ENCODE measurements at regions not wholly inside any gene's neighbourhood (a gene's known extent, or its start where the extent isn't known, plus 50 kb on each side); places are given as distances from the start of the nearest gene placed in this dataset.

GRCh38 chr11:115808351-115808940, 304.2 kb upstream of the CADM1 start:
- Histone ChIP-seq H3K27me3 (ENCODE audit: control insufficient read depth, insufficient read depth, low read length, poor library complexity, severe bottlenecking) (peaks cover 4% of the 10 kb centered on the region), H3K27ac (ENCODE audit: low read depth, low read length) (no peak overlapping the region), H3K9ac (ENCODE audit: extremely low read depth, low read length, poor library complexity, severe bottlenecking) (no peak overlapping the region), H3K36me3 (ENCODE audit: control insufficient read depth, insufficient read depth, low read length) (no peaks in the 10 kb centered on the region), H3K4me1 (ENCODE audit: control insufficient read depth, insufficient read depth, low read length) (no peaks in the 10 kb centered on the region), H3K9me3 (ENCODE audit: control insufficient read depth, low read length) (peaks cover 27% of the 10 kb centered on the region), H3K4me3 (ENCODE audit: low read length) (no peak overlapping the region)
- Mint-ChIP-seq H3K27ac (no peak overlapping the region), H3K4me3 (no peak overlapping the region), H3K36me3 (ENCODE audit: low read depth) (no peaks in the 10 kb centered on the region), H3K4me1 (no peaks in the 10 kb centered on the region), H3K9me3 (peaks cover 31% of the 10 kb centered on the region), H3K27me3 (ENCODE audit: insufficient read depth) (peaks cover 12% of the 10 kb centered on the region)
- WGBS, 2 experiments (ENCODE audit: insufficient coverage in 1 of 2, insufficient read length in 1 of 2), result 72 to 83% methylated on average over 1 to 3 of the region's 3 CpGs
- TF ChIP-seq CTCF (conservative IDR thresholded peaks at IDR 0.05), result no peak
- no peak for DNase-seq

GRCh38 chr11:115806056-115806455, 301.8 kb upstream of the CADM1 start:
- Histone ChIP-seq H3K4me1 (ENCODE audit: control insufficient read depth, insufficient read depth, low read length) (no peaks in the 10 kb centered on the region), H3K27ac (ENCODE audit: low read depth, low read length) (no peak overlapping the region), H3K27me3 (ENCODE audit: control insufficient read depth, insufficient read depth, low read length, poor library complexity, severe bottlenecking) (peaks cover 4% of the 10 kb centered on the region), H3K4me3 (ENCODE audit: low read length) (no peak overlapping the region), H3K9ac (ENCODE audit: extremely low read depth, low read length, poor library complexity, severe bottlenecking) (no peak overlapping the region), H3K36me3 (ENCODE audit: control insufficient read depth, insufficient read depth, low read length) (no peaks in the 10 kb centered on the region), H3K9me3 (ENCODE audit: control insufficient read depth, low read length) (peaks cover 27% of the 10 kb centered on the region)
- DNase-seq, result no peak
- peaks cover 31% of the 10 kb centered on the region for H3K9me3 Mint-ChIP-seq
- no peaks in the 10 kb centered on the region for H3K4me1 Mint-ChIP-seq
- peaks cover 12% of the 10 kb centered on the region for H3K27me3 Mint-ChIP-seq (ENCODE audit: insufficient read depth)
- H3K27ac Mint-ChIP-seq, result no peak overlapping the region
- no peak for TF ChIP-seq CTCF (conservative IDR thresholded peaks at IDR 0.05)
- H3K36me3 Mint-ChIP-seq (ENCODE audit: low read depth), result no peaks in the 10 kb centered on the region
- WGBS, 2 experiments (ENCODE audit: insufficient coverage in 1 of 2, insufficient read length in 1 of 2), result 89 to 96% methylated on average over 1 to 2 of the region's 2 CpGs
- H3K4me3 Mint-ChIP-seq, result no peak overlapping the region

GRCh38 chr11:115803073-115803740, 299.0 kb upstream of the CADM1 start:
- Mint-ChIP-seq H3K4me1 (no peaks in the 10 kb centered on the region), H3K4me3 (no peak overlapping the region), H3K27ac (no peak overlapping the region), H3K27me3 (ENCODE audit: insufficient read depth) (peaks cover 8% of the 10 kb centered on the region), H3K9me3 (peaks cover 14% of the 10 kb centered on the region), H3K36me3 (ENCODE audit: low read depth) (no peaks in the 10 kb centered on the region)
- H3K4me1 ChIP-seq (ENCODE audit: control insufficient read depth, insufficient read depth, low read length), result no peaks in the 10 kb centered on the region
- H3K9me3 ChIP-seq (ENCODE audit: control insufficient read depth, low read length), result peaks cover 14% of the 10 kb centered on the region
- WGBS, 2 experiments (ENCODE audit: insufficient coverage in 1 of 2, insufficient read length in 1 of 2), result 90 to 98% methylated on average over 2 of the region's 2 CpGs
- H3K4me3 ChIP-seq (ENCODE audit: low read length), result no peak overlapping the region
- no peak for TF ChIP-seq CTCF (conservative IDR thresholded peaks at IDR 0.05)
- H3K27me3 ChIP-seq (ENCODE audit: control insufficient read depth, insufficient read depth, low read length, poor library complexity, severe bottlenecking), result peaks cover 7% of the 10 kb centered on the region
- DNase-seq, result no peak
- H3K27ac ChIP-seq (ENCODE audit: low read depth, low read length), result no peak overlapping the region
- no peak overlapping the region for H3K9ac ChIP-seq (ENCODE audit: extremely low read depth, low read length, poor library complexity, severe bottlenecking)
- no peaks in the 10 kb centered on the region for H3K36me3 ChIP-seq (ENCODE audit: control insufficient read depth, insufficient read depth, low read length)

Data from endodermal cell (in vitro differentiated cells).